GM12878 (cell line): ENCODE measurements at regions not wholly inside any gene's neighbourhood (a gene's known extent, or its start where the extent isn't known, plus 50 kb on each side); places are given as distances from the start of the nearest gene placed in this dataset.

Experiments used
- ATAC-seq: fragments of 200-7000 bp; cut with Tn5 transposase; 3 replicates; pipeline ENCODE4 v1.9.1; 2020; ENCODE audit warnings: mild to moderate bottlenecking, moderate library complexity
- BruUV-seq: library from RNA; stranded (reverse); fragments of 400-500 nt; replicated peaks from 2 replicates; lab custom pipeline; 2021; lab: Mats Ljungman, UMichigan
- CTCF ChIA-PET: fragments of 300-600 bp; sonication (Branson Sonifier 250); formaldehyde crosslinking; extraction: SDS; loops from one replicate; lab custom pipeline; 2021; ENCODE audit warnings: inconsistent platforms; lab: Yijun Ruan, JAX
- POLR2A ChIA-PET: fragments of 350-600 bp; formaldehyde crosslinking; extraction: SDS; loops from one replicate; lab custom pipeline; 2021; ENCODE audit warnings: inconsistent platforms; lab: Charles Lee
- RAD21 ChIA-PET: fragments of 300-600 bp; sonication (Branson Sonifier 250); formaldehyde crosslinking; loops from one replicate; lab custom pipeline; 2023; ENCODE audit warnings: antibody characterized with exemption; ENCODE audit not compliant: unreplicated experiment; lab: Charles Lee
- SMC1A ChIA-PET: fragments of 300-600 bp; sonication (Branson Sonifier 250); formaldehyde crosslinking; loops from one replicate; lab custom pipeline; 2023; ENCODE audit not compliant: unreplicated experiment, uncharacterized antibody; lab: Charles Lee
- DNase-seq: peaks from one replicate; pipeline ENCODE4 v3.0.0-alpha.2; 2011; ENCODE audit warnings: low read depth, low spot score
- FAIRE-seq: peaks from 3 replicates; lab custom pipeline; 2011; peaks lifted over from hg19 to GRCh38; lab: Jason Lieb, UNC
- H2AFZ ChIP-seq: 2 replicates; pipeline ENCODE4 v1.6.0; 2011; ENCODE audit warnings: low read depth, low read length, control low read depth; ENCODE audit not compliant: control insufficient read depth
- H3K27ac ChIP-seq: 2 replicates; pipeline ENCODE4 v1.5.1; 2011; ENCODE audit warnings: control low read depth; ENCODE audit not compliant: control insufficient read depth, insufficient read depth
- H3K27me3 ChIP-seq, 2 experiments: replicated peaks in 1 of 2; 2 replicates each; pipeline versions ENCODE4 v1.6.0 to v1.6.1; 2011; ENCODE audit warnings: low read length in 1 of 2; ENCODE audit not compliant: control insufficient read depth in 2 of 2, insufficient read depth in 2 of 2
- H3K36me3 ChIP-seq, 2 experiments: 2 replicates each; pipeline ENCODE4 v1.5.1; 2011; ENCODE audit warnings: low read length in 1 of 2; ENCODE audit not compliant: control insufficient read depth in 2 of 2, insufficient read depth in 2 of 2
- H3K4me1 ChIP-seq: 2 replicates; pipeline ENCODE4 v1.6.1; 2011; ENCODE audit warnings: mild to moderate bottlenecking, low read length, moderate library complexity, mixed read lengths; ENCODE audit not compliant: control insufficient read depth, insufficient read depth
- H3K4me2 ChIP-seq: 2 replicates; pipeline ENCODE4 v1.6.0; 2011; ENCODE audit warnings: control low read depth; ENCODE audit not compliant: control insufficient read depth, insufficient read depth
- H3K4me3 ChIP-seq: fragments of 200-600 bp; sonication (generic); 2 replicates; pipeline ENCODE4 v1.5.1; 2016
- H3K79me2 ChIP-seq: 2 replicates; pipeline ENCODE4 v1.6.0; 2011; ENCODE audit warnings: low read length; ENCODE audit not compliant: control insufficient read depth, insufficient read depth
- H3K9ac ChIP-seq: 2 replicates; pipeline ENCODE4 v1.8.0; 2011; ENCODE audit warnings: low read length, control low read depth, mixed read lengths; ENCODE audit not compliant: control insufficient read depth, insufficient read depth
- H3K9me3 ChIP-seq: replicated peaks from 3 replicates; pipeline ENCODE4 v1.5.1; 2011; ENCODE audit warnings: mild to moderate bottlenecking, low read length; ENCODE audit not compliant: control insufficient read depth, insufficient read depth
- H4K20me1 ChIP-seq: 2 replicates; pipeline ENCODE4 v1.6.0; 2011; ENCODE audit not compliant: control insufficient read depth, insufficient read depth
- ASH2L ChIP-seq: fragments of 300-600, 200-600 bp; sonication (generic); IDR thresholded peaks from 2 replicates; pipeline ENCODE4 v1.6.1; 2017; ENCODE audit warnings: low read depth, mild to moderate bottlenecking, borderline replicate concordance
- E4F1 ChIP-seq: fragments of 450-650 bp; IDR thresholded peaks from 2 replicates; pipeline ENCODE4 v1.6.1; 2018; ENCODE audit warnings: borderline replicate concordance, mild to moderate bottlenecking; ENCODE audit not compliant: partially characterized antibody
- EP300 ChIP-seq, 2 experiments: fragments of 150-350 bp in 1 of 2; IDR thresholded peaks; 2 replicates each; pipeline ENCODE4 v1.6.1; 2011 to 2012; ENCODE audit warnings: low read depth in 2 of 2, low read length in 2 of 2, borderline replicate concordance in 1 of 2, improper control_type of control experiment in 1 of 2, inconsistent platforms in 1 of 2; ENCODE audit not compliant: control insufficient read depth in 1 of 2
- PKNOX1 ChIP-seq: fragments of 450-650 bp; IDR thresholded peaks from 2 replicates; pipeline ENCODE4 v1.6.1; 2016; ENCODE audit warnings: mild to moderate bottlenecking
- ZNF384 ChIP-seq: IDR thresholded peaks from 2 replicates; pipeline ENCODE4 v1.6.1; 2012; ENCODE audit warnings: low read depth, mild to moderate bottlenecking, low read length, improper control_type of control experiment, borderline replicate concordance
- WGBS: methylation state at CpG from one replicate; pipeline ENCODE4 v1.1.6; 2016; ENCODE audit warnings: low lambda C conversion rate; ENCODE audit not compliant: insufficient replicate concordance, insufficient coverage; ENCODE audit errors: missing lambda C conversion rate; 5-methylcytosine and 5-hydroxymethylcytosine counted together
- in situ Hi-C: fragments of 300-500 bp; cut with MboI; formaldehyde crosslinking; loops from 9 replicates; pipeline ENCODE4 v1.14.3; 2018; ENCODE audit warnings: mixed read lengths
- intact Hi-C: fragments of 100-400 bp; cut with micrococcal nuclease; formaldehyde crosslinking; loops from one replicate; pipeline ENCODE4 v1.14.2; 2022; ENCODE audit not compliant: unreplicated experiment

GRCh38 chr3:151599103-151599672 lies 134.5 kb upstream of the AADACL2 start (continued):
- TF ChIP-seq E4F1 (no peak), ASH2L (no peak)

GRCh38 chr3:151596940-151597339 lies 136.1 kb upstream of the IGSF10 start:
- FAIRE-seq: no peak
- H3K4me2 ChIP-seq: no peak overlapping the region
- no TSS peak for BruUV-seq
- TF ChIP-seq PKNOX1 (no peak), ZNF384 (no peak), EP300 (IDR thresholded peaks at IDR 0.05; ENCODE audit: borderline replicate concordance in 1 of 2, control insufficient read depth in 1 of 2, low read depth in 2 of 2, low read length in 2 of 2) (no peak)
- TF ChIP-seq, all 136 proteins: peak for 0
- in situ Hi-C loops (no loop called here), intact Hi-C loops (no loop called here)
- ChIA-PET RAD21 (no interaction called here), CTCF (interaction anchor here (0.8 kb wide), 1 partner anchor 9 kb away, joined by 3 read pairs; no protein-coding TSS in a partner anchor), SMC1A (no interaction called here), POLR2A (no interaction called here)
- ATAC-seq (no peak), DNase-seq (no peak)
- H3K27ac ChIP-seq: no peak overlapping the region
- no peaks in the 10 kb centered on the region for H3K36me3 ChIP-seq
- H3K9ac ChIP-seq: no peak overlapping the region
- no peaks in the 10 kb centered on the region for H3K27me3 ChIP-seq
- H2AFZ ChIP-seq: no peak overlapping the region
- no peaks in the 10 kb centered on the region for H4K20me1 ChIP-seq
- H3K4me1 ChIP-seq: no peaks in the 10 kb centered on the region
- H3K79me2 ChIP-seq: no peaks in the 10 kb centered on the region
- H3K4me3 ChIP-seq: no peak overlapping the region
- H3K9me3 ChIP-seq: no peaks in the 10 kb centered on the region
- WGBS: 18% methylated on average over 5 of the region's 5 CpGs
